SH-SY5Y (cell line): ENCODE measurements at regions not wholly inside any gene's neighbourhood (a gene's known extent, or its start where the extent isn't known, plus 50 kb on each side); places are given as distances from the start of the nearest gene placed in this dataset.

ENCODE experiments used
- GATA2 ChIP-seq: IDR thresholded peaks from 2 replicates; pipeline ENCODE4 v1.6.1; 2011; ENCODE audit warnings: mild to moderate bottlenecking, low read depth, low read length
- GATA3 ChIP-seq: IDR thresholded peaks from 2 replicates; pipeline ENCODE4 v1.6.1; 2011; ENCODE audit warnings: low read depth, mild to moderate bottlenecking, low read length, moderate library complexity

DNA sequence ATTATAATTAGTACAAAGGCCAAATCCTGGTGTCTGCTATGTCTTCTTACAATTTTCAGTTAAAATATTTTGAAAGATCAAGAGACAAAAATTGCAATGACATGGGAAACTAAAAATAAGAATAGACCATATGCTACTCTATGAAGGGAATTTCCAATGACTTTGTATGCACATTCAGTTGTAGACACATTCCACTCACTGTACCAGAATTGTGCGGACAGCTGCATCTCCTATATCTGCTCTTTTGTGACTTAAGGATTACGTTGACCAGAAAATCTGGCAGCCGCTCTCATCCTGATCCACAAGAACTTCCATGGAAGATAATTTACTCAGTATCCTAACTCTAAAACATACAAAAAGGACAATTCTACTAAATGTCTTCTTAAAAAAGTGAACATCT, 493.9 kb upstream of the KCNMB2 start:
- TF ChIP-seq GATA2 = no peak
- TF ChIP-seq GATA3 = no peak
